ENCODE measurements at regions not wholly inside any gene's neighbourhood (a gene's known extent, or its start where the extent isn't known, plus 50 kb on each side); places are given as distances from the start of the nearest gene placed in this dataset.

DNA sequence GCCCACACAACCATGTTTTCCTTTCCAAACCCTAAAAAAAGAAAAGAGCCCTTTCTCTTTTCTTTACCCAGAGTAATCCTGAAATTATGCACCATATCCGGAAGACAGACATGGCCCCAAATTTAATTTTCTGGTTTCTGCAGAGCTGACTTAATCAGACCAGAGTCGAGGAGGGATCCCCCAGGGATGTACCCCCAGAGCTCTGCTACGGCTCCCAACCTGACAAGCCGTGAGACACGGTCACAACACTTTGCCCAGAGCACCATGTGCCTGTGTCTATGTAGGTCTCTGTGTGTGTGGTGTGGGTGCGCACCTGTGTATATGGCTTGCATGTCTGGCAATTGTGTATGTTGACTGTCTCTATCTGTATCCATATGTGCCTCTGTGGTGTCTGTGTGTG lies 77.6 kb upstream of the CLMN start:
- Histone ChIP-seq H3K4me3 (no peak overlapping the region), H3K9me3 (ENCODE audit: low read depth) (no peaks in the 10 kb centered on the region), H3K27ac (no peak overlapping the region), H3K36me3 (no peaks in the 10 kb centered on the region), H3K27me3 (no peaks in the 10 kb centered on the region), H3K4me1 (ENCODE audit: low read depth) (no peaks in the 10 kb centered on the region)
- TF ChIP-seq, protein P1, sequence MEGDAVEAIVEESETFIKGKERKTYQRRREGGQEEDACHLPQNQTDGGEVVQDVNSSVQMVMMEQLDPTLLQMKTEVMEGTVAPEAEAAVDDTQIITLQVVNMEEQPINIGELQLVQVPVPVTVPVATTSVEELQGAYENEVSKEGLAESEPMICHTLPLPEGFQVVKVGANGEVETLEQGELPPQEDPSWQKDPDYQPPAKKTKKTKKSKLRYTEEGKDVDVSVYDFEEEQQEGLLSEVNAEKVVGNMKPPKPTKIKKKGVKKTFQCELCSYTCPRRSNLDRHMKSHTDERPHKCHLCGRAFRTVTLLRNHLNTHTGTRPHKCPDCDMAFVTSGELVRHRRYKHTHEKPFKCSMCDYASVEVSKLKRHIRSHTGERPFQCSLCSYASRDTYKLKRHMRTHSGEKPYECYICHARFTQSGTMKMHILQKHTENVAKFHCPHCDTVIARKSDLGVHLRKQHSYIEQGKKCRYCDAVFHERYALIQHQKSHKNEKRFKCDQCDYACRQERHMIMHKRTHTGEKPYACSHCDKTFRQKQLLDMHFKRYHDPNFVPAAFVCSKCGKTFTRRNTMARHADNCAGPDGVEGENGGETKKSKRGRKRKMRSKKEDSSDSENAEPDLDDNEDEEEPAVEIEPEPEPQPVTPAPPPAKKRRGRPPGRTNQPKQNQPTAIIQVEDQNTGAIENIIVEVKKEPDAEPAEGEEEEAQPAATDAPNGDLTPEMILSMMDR (IDR thresholded peaks at IDR 0.05; ENCODE audit: low read depth, low read length): no peak
- no peak for DNase-seq (ENCODE audit: low read depth in 1 of 2, low spot score in 1 of 2)

DNA sequence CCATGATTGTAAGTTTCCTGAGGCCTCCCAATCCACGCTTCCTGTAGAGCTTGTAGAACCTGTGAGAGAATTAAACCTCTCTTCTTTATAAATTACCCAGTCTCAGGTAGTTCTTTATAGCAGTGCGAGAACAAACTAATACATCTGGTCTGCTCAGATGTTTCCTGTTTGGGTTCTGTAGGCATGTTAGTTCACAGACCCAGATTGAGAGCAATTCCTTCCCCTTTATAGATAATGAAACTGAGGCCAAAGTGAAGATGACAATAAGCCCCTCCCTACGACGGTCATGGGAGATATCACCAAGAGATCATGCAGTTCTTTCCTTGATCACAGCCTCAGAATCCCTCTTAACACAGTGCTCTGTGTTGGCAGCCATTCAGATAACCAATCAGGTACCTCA lies 76.5 kb upstream of the CLMN start:
- no peaks in the 10 kb centered on the region for H3K9me3 ChIP-seq (ENCODE audit: low read depth)
- no peak overlapping the region for H3K27ac ChIP-seq
- no peaks in the 10 kb centered on the region for H3K27me3 ChIP-seq
- DNase-seq (ENCODE audit: low read depth in 1 of 2, low spot score in 1 of 2): no peak
- H3K36me3 ChIP-seq: no peaks in the 10 kb centered on the region
- H3K4me1 ChIP-seq (ENCODE audit: low read depth): no peaks in the 10 kb centered on the region
- no peak overlapping the region for H3K4me3 ChIP-seq
- TF ChIP-seq, protein P1 (IDR thresholded peaks at IDR 0.05; ENCODE audit: low read depth, low read length): no peak

DNA sequence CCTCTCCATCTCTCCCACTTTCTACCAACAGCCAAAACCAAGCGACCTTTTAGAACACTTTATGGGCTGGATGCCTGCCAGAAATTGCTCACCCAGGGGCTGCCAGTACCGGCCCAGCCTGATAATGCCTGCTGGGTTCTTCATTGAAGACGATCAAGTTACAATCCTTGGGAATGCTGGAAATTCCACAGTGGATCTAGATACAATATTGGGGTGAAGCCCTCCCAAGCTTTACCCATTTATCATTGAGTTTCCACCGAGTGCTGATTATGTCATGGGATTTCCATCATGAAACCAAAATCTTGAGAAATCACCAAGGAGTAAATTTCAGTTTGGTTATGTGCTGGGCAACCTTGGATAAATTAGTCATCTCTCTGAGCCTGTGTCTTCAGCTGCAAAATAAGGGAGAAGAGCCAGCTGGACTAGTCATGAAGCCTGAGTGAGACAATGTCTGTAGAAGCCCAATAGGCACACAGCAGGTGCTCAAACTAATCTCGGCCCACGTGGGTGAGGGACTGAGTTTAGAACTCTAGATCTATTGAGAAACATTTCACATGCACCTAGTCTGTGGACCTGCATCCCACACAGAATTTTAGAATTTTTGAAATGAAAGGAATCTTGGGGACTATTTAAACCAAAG lies 75.5 kb upstream of the CLMN start:
- H3K27ac ChIP-seq: no peak overlapping the region
- TF ChIP-seq, protein P1 (IDR thresholded peaks at IDR 0.05; ENCODE audit: low read depth, low read length): no peak
- H3K4me1 ChIP-seq (ENCODE audit: low read depth): no peaks in the 10 kb centered on the region
- no peaks in the 10 kb centered on the region for H3K9me3 ChIP-seq (ENCODE audit: low read depth)
- DNase-seq (ENCODE audit: low read depth in 1 of 2, low spot score in 1 of 2): no peak
- H3K4me3 ChIP-seq: no peak overlapping the region
- no peaks in the 10 kb centered on the region for H3K27me3 ChIP-seq
- no peaks in the 10 kb centered on the region for H3K36me3 ChIP-seq

DNA sequence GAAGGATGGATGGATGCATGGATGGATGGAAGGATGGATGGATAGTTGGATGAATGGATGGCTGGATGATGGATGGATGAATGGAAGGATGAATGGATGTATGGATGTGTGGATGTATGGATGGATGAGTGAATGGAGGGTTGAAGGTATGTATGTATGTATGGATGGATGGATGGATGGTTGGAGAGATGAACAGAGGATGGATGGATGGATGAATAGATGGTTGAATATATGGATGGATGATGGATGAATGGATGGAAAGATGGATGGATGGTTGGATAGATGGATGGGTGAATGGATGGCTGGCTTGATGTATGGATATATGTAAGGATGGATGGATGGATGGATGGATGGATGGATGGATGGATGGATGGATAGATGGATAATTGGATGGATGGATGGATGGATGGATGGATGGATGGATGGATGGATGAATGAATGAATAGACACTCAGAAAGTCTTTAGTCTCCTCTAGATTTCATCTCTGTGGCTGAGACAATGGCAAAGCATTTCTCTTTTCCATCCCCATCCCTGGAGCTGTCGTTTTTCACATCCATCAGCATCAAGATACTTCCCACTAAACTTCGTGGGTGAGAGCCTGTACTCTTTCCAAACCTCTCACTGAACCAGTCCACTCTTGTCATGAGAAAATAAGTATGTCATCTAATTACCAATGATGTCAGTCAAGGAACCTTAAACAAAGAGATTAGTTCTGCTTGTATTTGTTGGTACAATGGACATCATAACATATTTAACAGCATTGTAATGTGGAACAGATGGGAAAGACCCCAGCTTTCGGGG lies 74.8 kb upstream of the CLMN start:
- no peak for DNase-seq (ENCODE audit: low read depth in 1 of 2, low spot score in 1 of 2)
- Histone ChIP-seq H3K36me3 (no peaks in the 10 kb centered on the region), H3K27ac (no peak overlapping the region), H3K4me3 (no peak overlapping the region), H3K27me3 (no peaks in the 10 kb centered on the region), H3K4me1 (ENCODE audit: low read depth) (no peaks in the 10 kb centered on the region), H3K9me3 (ENCODE audit: low read depth) (no peaks in the 10 kb centered on the region)
- TF ChIP-seq, protein P1 (IDR thresholded peaks at IDR 0.05; ENCODE audit: low read depth, low read length): no peak

DNA sequence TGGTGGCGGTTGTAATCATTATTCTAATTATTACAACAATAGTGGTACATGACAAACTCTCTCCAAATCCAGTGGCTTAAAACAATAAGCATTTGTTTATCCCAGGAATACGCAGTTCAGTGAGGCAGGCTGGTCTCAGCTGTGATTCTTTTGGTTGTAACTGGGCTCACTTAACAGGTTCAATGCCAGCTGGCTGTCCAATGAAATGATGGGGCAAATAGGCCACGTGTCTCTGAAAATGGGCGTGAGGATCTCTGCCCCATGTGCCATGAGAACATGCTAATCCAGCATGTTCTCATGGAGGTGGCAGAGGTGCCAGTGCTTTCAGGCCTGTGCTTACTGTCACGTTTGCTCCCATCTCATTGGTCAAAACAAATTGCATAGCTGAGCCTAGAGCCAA lies 73.1 kb upstream of the CLMN start:
- Histone ChIP-seq H3K9me3 (ENCODE audit: low read depth) (no peaks in the 10 kb centered on the region), H3K4me1 (ENCODE audit: low read depth) (no peaks in the 10 kb centered on the region), H3K27ac (no peak overlapping the region), H3K4me3 (no peak overlapping the region), H3K27me3 (no peaks in the 10 kb centered on the region), H3K36me3 (no peaks in the 10 kb centered on the region)
- TF ChIP-seq, protein P1 (IDR thresholded peaks at IDR 0.05; ENCODE audit: low read depth, low read length): no peak
- no peak for DNase-seq (ENCODE audit: low read depth in 1 of 2, low spot score in 1 of 2)
